Esophagus muscularis mucosa (tissue), 4 donors: ENCODE measurements at regions not wholly inside any gene's neighbourhood (a gene's known extent, or its start where the extent isn't known, plus 50 kb on each side); places are given as distances from the start of the nearest gene placed in this dataset.

ENCODE experiments used
- EP300 ChIP-seq: sonication (generic); formaldehyde crosslinking; IDR thresholded peaks from one replicate; pipeline ENCODE4 v1.6.1; 2017; ENCODE audit warnings: antibody characterized with exemption
- POLR2A ChIP-seq: fragments of 450-650 bp; IDR thresholded peaks from one replicate; pipeline ENCODE4 v1.6.1; 2017; ENCODE audit warnings: antibody characterized with exemption, moderate library complexity, mild to moderate bottlenecking, low read depth
- POLR2AphosphoS5 ChIP-seq, 2 donors: sonication (generic); formaldehyde crosslinking; IDR thresholded peaks; one replicate each; pipeline ENCODE4 v1.6.1; 2017; ENCODE audit warnings: antibody characterized with exemption in 2 of 2
- TF ChIP-seq, protein P1 (sequence below), 3 experiments: fragments of 200-600 bp in 2 of 3; fragments of 450-650 bp in 1 of 3; sonication (generic) in 2 of 3; IDR thresholded peaks; one replicate each; pipeline ENCODE4 v1.5.1; 2017 to 2019; ENCODE audit warnings: antibody characterized with exemption in 3 of 3, mild to moderate bottlenecking in 2 of 3, moderate library complexity in 1 of 3

DNA sequence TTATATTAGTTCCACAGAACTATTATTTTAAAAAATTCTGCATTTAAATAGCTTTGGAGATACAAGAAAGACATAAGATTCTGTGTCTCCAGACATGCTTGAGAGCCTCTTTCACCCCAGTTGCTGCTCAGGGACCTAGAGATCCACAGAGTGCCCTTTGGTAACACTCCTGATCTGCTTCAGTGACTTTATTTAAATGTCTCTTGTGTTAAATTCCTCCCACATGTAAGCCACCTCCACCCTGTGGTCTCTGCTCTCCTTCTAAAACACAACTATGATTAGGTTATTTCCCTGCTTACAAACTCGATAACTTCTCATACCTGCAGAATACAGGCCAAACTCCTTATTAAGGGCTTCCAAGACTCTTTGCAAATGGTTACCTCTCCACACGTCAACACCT is 141.0 kb downstream of the RFC3 start:
- TF ChIP-seq POLR2AphosphoS5 (IDR thresholded peaks at IDR 0.05) = no peak
- TF ChIP-seq, protein P1, sequence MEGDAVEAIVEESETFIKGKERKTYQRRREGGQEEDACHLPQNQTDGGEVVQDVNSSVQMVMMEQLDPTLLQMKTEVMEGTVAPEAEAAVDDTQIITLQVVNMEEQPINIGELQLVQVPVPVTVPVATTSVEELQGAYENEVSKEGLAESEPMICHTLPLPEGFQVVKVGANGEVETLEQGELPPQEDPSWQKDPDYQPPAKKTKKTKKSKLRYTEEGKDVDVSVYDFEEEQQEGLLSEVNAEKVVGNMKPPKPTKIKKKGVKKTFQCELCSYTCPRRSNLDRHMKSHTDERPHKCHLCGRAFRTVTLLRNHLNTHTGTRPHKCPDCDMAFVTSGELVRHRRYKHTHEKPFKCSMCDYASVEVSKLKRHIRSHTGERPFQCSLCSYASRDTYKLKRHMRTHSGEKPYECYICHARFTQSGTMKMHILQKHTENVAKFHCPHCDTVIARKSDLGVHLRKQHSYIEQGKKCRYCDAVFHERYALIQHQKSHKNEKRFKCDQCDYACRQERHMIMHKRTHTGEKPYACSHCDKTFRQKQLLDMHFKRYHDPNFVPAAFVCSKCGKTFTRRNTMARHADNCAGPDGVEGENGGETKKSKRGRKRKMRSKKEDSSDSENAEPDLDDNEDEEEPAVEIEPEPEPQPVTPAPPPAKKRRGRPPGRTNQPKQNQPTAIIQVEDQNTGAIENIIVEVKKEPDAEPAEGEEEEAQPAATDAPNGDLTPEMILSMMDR (IDR thresholded peaks at IDR 0.05) = no peak
- no peak for TF ChIP-seq POLR2A
- TF ChIP-seq EP300 = no peak
